ENCODE measurements at regions not wholly inside any gene's neighbourhood (a gene's known extent, or its start where the extent isn't known, plus 50 kb on each side); places are given as distances from the start of the nearest gene placed in this dataset.

DNA sequence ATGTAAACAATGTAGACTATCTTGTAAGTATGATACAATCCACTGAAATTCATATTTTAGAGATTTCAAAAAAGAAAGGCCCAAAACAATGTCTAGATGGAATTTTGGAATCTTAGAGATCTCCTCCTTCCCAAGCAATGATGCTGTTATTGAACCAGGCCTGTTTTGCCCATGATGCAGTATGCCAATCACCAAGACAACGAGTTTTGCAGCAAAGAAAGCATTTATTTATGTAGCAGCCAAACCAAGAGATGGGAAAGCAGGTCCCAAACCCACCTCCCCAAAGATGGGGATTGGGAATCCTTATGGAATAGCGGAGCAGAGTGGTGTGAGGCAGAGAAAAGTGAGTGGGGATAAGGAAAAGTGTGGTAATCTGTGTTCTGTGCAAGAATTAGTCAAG, 197.8 kb upstream of the NT5E start:
- 4% methylated on average over 2 of the region's 2 CpGs for WGBS (ENCODE audit: insufficient coverage, low coverage, missing lambda C conversion rate)
- DNase-seq (ENCODE audit: extremely low read depth in 1 of 4, low spot score in 3 of 4): no peak
- Histone ChIP-seq H3K27me3 (ENCODE audit: control insufficient read depth in 2 of 2, insufficient read depth in 2 of 2, low read length in 2 of 2) (no peaks in the 10 kb centered on the region), H2AFZ (ENCODE audit: low read depth, low read length) (no peak overlapping the region), H3K9ac (ENCODE audit: insufficient read depth in 1 of 2, low read depth in 2 of 2, low read length in 2 of 2) (no peak overlapping the region), H4K20me1 (replicated peaks; ENCODE audit: control insufficient read depth, insufficient read depth, low read length) (no peaks in the 10 kb centered on the region), H3K4me3 (no peak overlapping the region), H3K27ac (ENCODE audit: extremely low read depth, low read depth, low read length) (no peak overlapping the region), H3K79me2 (ENCODE audit: control insufficient read depth, insufficient read depth, low read length) (no peaks in the 10 kb centered on the region), H3K4me1 (replicated peaks in 1 of 2; ENCODE audit: control insufficient read depth in 2 of 2, insufficient read depth in 2 of 2, low read length in 2 of 2) (no peaks in the 10 kb centered on the region), H3K9me3 (replicated peaks; ENCODE audit: control insufficient read depth, insufficient read depth, low read depth, low read length) (no peaks in the 10 kb centered on the region), H3K9me1 (ENCODE audit: control insufficient read depth, insufficient read depth, low read length) (no peaks in the 10 kb centered on the region), H3K4me2 (ENCODE audit: insufficient read depth, low read length) (no peak overlapping the region), H3K36me3 (ENCODE audit: control insufficient read depth, insufficient read depth, low read length) (no peaks in the 10 kb centered on the region)
- FAIRE-seq: no peak
- CTCF ChIA-PET (ENCODE audit: low intra/inter-chr PET ratio): no interaction called here
- no TSS peak for BruUV-seq (replicated peaks)
- TF ChIP-seq, protein P1, sequence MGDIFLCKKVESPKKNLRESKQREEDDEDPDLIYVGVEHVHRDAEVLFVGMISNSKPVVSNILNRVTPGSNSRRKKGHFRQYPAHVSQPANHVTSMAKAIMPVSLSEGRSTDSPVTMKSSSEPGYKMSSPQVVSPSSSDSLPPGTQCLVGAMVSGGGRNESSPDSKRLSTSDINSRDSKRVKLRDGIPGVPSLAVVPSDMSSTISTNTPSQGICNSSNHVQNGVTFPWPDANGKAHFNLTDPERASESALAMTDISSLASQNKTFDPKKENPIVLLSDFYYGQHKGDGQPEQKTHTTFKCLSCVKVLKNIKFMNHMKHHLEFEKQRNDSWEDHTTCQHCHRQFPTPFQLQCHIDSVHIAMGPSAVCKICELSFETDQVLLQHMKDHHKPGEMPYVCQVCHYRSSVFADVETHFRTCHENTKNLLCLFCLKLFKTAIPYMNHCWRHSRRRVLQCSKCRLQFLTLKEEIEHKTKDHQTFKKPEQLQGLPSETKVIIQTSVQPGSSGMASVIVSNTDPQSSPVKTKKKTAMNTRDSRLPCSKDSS (IDR thresholded peaks at IDR 0.05; ENCODE audit: low read depth, partially characterized antibody): no peak
- TF ChIP-seq DNMT1 (IDR thresholded peaks at IDR 0.05): no peak
- intact Hi-C loops (cut with micrococcal nuclease): no loop called here
- POLR2A ChIA-PET: no interaction called here
- ATAC-seq: no peak
- in situ Hi-C loops (cut with MboI): no loop called here

DNA sequence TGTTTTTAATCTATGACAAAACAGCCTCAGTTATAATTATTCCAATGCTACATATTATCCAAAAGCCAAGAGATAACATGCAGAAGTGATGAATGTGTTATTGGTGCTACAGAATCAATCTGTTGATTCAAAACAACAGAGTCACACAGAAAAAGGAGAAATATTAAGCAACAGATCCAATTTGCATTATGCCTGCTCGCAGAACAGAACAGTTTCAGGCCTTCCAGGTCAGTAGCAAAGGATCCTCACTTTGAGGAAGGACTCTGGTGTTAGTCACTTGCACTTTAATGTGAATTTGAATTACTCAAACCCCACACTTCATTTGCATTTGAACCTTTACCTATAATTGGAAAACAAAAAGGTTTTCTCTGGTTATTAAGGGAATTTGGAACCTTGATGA, 198.6 kb upstream of the NT5E start:
- in situ Hi-C loops (cut with MboI) (no loop called here), intact Hi-C loops (cut with micrococcal nuclease) (no loop called here)
- H3K4me3 ChIP-seq: no peak overlapping the region
- FAIRE-seq: no peak
- no peak for DNase-seq (ENCODE audit: extremely low read depth in 1 of 4, low spot score in 3 of 4)
- no peak overlapping the region for H3K27ac ChIP-seq (ENCODE audit: extremely low read depth, low read depth, low read length)
- no peak overlapping the region for H3K4me2 ChIP-seq (ENCODE audit: insufficient read depth, low read length)
- H3K27me3 ChIP-seq (ENCODE audit: control insufficient read depth in 2 of 2, insufficient read depth in 2 of 2, low read length in 2 of 2): no peaks in the 10 kb centered on the region
- no peaks in the 10 kb centered on the region for H3K36me3 ChIP-seq (ENCODE audit: control insufficient read depth, insufficient read depth, low read length)
- CTCF ChIA-PET (ENCODE audit: low intra/inter-chr PET ratio): no interaction called here
- WGBS (ENCODE audit: insufficient coverage, low coverage, missing lambda C conversion rate): 0% methylated on average over 1 of the region's 1 CpG
- no peaks in the 10 kb centered on the region for H3K79me2 ChIP-seq (ENCODE audit: control insufficient read depth, insufficient read depth, low read length)
- no peak for TF ChIP-seq ZFPM2 (CRISPR knock-in tag; IDR thresholded peaks at IDR 0.05)
- TF ChIP-seq FOXJ2 (tag; IDR thresholded peaks at IDR 0.05): no peak
- TF ChIP-seq, protein P2, sequence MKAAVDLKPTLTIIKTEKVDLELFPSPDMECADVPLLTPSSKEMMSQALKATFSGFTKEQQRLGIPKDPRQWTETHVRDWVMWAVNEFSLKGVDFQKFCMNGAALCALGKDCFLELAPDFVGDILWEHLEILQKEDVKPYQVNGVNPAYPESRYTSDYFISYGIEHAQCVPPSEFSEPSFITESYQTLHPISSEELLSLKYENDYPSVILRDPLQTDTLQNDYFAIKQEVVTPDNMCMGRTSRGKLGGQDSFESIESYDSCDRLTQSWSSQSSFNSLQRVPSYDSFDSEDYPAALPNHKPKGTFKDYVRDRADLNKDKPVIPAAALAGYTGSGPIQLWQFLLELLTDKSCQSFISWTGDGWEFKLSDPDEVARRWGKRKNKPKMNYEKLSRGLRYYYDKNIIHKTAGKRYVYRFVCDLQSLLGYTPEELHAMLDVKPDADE (conservative IDR thresholded peaks at IDR 0.05; ENCODE audit: control insufficient read depth, low read depth, low read length): no peak
- TF ChIP-seq, protein P3, sequence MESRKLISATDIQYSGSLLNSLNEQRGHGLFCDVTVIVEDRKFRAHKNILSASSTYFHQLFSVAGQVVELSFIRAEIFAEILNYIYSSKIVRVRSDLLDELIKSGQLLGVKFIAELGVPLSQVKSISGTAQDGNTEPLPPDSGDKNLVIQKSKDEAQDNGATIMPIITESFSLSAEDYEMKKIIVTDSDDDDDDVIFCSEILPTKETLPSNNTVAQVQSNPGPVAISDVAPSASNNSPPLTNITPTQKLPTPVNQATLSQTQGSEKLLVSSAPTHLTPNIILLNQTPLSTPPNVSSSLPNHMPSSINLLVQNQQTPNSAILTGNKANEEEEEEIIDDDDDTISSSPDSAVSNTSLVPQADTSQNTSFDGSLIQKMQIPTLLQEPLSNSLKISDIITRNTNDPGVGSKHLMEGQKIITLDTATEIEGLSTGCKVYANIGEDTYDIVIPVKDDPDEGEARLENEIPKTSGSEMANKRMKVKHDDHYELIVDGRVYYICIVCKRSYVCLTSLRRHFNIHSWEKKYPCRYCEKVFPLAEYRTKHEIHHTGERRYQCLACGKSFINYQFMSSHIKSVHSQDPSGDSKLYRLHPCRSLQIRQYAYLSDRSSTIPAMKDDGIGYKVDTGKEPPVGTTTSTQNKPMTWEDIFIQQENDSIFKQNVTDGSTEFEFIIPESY (CRISPR knock-in tag; IDR thresholded peaks at IDR 0.05): no peak
- no peak for TF ChIP-seq POLR3A (IDR thresholded peaks at IDR 0.05; ENCODE audit: borderline replicate concordance, extremely low read depth, insufficient read depth, insufficient read length)
- no peak for TF ChIP-seq CREM (IDR thresholded peaks at IDR 0.05; ENCODE audit: low read depth)
- TF ChIP-seq TGIF2 (CRISPR knock-in tag; IDR thresholded peaks at IDR 0.05): no peak
- no peak for TF ChIP-seq RFX7 (CRISPR knock-in tag; IDR thresholded peaks at IDR 0.05)
- no peaks in the 10 kb centered on the region for H4K20me1 ChIP-seq (replicated peaks; ENCODE audit: control insufficient read depth, insufficient read depth, low read length)
- no peaks in the 10 kb centered on the region for H3K4me1 ChIP-seq (replicated peaks in 1 of 2; ENCODE audit: control insufficient read depth in 2 of 2, insufficient read depth in 2 of 2, low read length in 2 of 2)
- POLR2A ChIA-PET: no interaction called here
- no peaks in the 10 kb centered on the region for H3K9me1 ChIP-seq (ENCODE audit: control insufficient read depth, insufficient read depth, low read length)
- no TSS peak for BruUV-seq (replicated peaks)
- no peak overlapping the region for H2AFZ ChIP-seq (ENCODE audit: low read depth, low read length)
- H3K9me3 ChIP-seq (replicated peaks; ENCODE audit: control insufficient read depth, insufficient read depth, low read depth, low read length): no peaks in the 10 kb centered on the region
- H3K9ac ChIP-seq (ENCODE audit: insufficient read depth in 1 of 2, low read depth in 2 of 2, low read length in 2 of 2): no peak overlapping the region
- no peak for ATAC-seq

Measured in K562 (cell line).